ENCODE measurements at regions not wholly inside any gene's neighbourhood (a gene's known extent, or its start where the extent isn't known, plus 50 kb on each side); places are given as distances from the start of the nearest gene placed in this dataset.

DNA sequence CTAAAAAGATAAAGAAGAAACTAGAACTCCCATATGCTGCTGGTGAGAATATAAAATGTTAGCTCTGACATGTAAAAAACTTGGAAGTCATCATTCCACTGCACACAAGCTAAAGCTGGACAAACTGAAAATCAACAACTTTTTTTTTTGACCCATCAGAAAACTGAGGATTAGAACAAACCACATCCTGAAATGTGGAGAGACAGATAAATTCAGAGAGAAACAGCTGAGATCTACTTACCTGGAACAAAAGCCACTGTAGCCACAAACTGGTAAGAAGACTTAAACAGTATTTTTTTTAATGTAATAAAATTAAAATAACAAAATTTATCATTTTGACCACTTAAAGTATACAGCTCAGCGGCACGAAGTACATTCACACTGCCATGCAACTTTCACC lies 408.5 kb upstream of the RGS17 start:
- Histone ChIP-seq H3K27ac (ENCODE audit: low read depth in 1 of 2, low read length in 1 of 2) (no peak overlapping the region), H3K36me3 (ENCODE audit: control insufficient read depth in 2 of 2, insufficient read depth in 2 of 2, low read length in 1 of 2) (no peaks in the 10 kb centered on the region)
- WGBS, result 39% methylated on average over 2 of the region's 2 CpGs

DNA sequence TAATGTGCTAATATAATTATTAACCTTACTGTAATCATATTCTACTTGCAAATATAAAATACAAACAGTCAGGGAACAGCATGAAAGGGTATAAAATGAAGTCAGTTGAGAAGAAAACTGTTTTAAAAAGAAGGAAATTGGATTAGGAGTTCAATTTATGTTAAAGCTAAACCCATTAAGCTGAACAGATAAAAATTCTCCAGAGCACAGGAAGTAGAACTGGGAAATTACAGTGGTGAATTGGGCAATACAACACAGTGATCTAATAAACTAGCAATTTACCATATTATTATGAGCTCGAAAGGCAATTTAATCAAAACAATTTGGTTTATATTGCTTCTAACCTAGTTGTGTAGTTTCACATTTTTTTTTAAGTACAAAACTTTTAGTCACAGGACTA lies 407.4 kb upstream of the RGS17 start:
- Histone ChIP-seq H3K9me3 (ENCODE audit: control insufficient read depth in 2 of 2, insufficient read depth in 1 of 2, low read length in 1 of 2) (no peaks in the 10 kb centered on the region), H3K36me3 (ENCODE audit: control insufficient read depth in 2 of 2, insufficient read depth in 2 of 2, low read length in 1 of 2) (no peaks in the 10 kb centered on the region), H3K27ac (ENCODE audit: low read depth in 1 of 2, low read length in 1 of 2) (no peak overlapping the region), H3K4me1 (ENCODE audit: control insufficient read depth in 2 of 2, insufficient read depth in 2 of 2, low read length in 2 of 2) (no peaks in the 10 kb centered on the region), H3K27me3 (ENCODE audit: control insufficient read depth in 2 of 2, insufficient read depth in 1 of 2, low read length in 1 of 2) (no peaks in the 10 kb centered on the region), H3K4me3 (ENCODE audit: low read length in 2 of 2) (no peak overlapping the region)
- no peak for DNase-seq (ENCODE audit: low read depth in 6 of 9, low spot score in 9 of 9)
- WGBS, result 94% methylated on average over 1 of the region's 1 CpG

More for the DNA sequence above, 408.5 kb upstream of the RGS17 start:
- Histone ChIP-seq H3K9me3 (ENCODE audit: control insufficient read depth in 2 of 2, insufficient read depth in 1 of 2, low read length in 1 of 2) (no peaks in the 10 kb centered on the region), H3K4me1 (ENCODE audit: control insufficient read depth in 2 of 2, insufficient read depth in 2 of 2, low read length in 2 of 2) (no peaks in the 10 kb centered on the region), H3K27me3 (ENCODE audit: control insufficient read depth in 2 of 2, insufficient read depth in 1 of 2, low read length in 1 of 2) (no peaks in the 10 kb centered on the region), H3K4me3 (ENCODE audit: low read length in 2 of 2) (no peak overlapping the region)
- no peak for DNase-seq (ENCODE audit: low read depth in 6 of 9, low spot score in 9 of 9)

DNA sequence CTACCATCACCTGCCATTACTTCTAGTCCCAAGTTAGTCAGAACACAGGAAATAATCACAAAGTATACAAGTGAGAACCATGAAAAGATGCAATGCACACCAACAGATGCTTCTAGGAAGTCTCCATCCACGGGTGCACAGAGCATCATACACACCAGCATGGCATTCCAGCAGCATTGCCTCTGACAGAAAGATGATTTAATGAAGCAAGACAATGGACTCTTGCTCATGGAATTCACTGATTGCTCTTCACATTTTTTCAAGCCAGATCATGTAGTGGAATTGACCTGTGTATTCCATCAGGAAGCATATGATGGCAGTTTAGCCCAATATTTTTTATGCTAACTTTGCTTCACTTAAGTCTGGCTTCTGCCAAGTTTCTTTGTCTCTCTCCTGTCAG lies 406.3 kb upstream of the RGS17 start:
- H3K4me1 ChIP-seq (ENCODE audit: control insufficient read depth in 2 of 2, insufficient read depth in 2 of 2, low read length in 2 of 2), result no peaks in the 10 kb centered on the region

GRCh38 chr6:153526479-153526878 lies 395.4 kb upstream of the RGS17 start:
- Histone ChIP-seq H3K4me3 (ENCODE audit: low read length in 2 of 2) (no peak overlapping the region), H3K9me3 (ENCODE audit: control insufficient read depth in 2 of 2, insufficient read depth in 1 of 2, low read length in 1 of 2) (no peaks in the 10 kb centered on the region), H3K4me1 (ENCODE audit: control insufficient read depth in 2 of 2, insufficient read depth in 2 of 2, low read length in 2 of 2) (no peaks in the 10 kb centered on the region), H3K36me3 (ENCODE audit: control insufficient read depth in 2 of 2, insufficient read depth in 2 of 2, low read length in 1 of 2) (no peaks in the 10 kb centered on the region), H3K27me3 (ENCODE audit: control insufficient read depth in 2 of 2, insufficient read depth in 1 of 2, low read length in 1 of 2) (no peaks in the 10 kb centered on the region), H3K27ac (ENCODE audit: low read depth in 1 of 2, low read length in 1 of 2) (no peak overlapping the region)
- 90% methylated on average over 3 of the region's 3 CpGs for WGBS
- DNase-seq (ENCODE audit: low read depth in 6 of 9, low spot score in 9 of 9), result no peak

More for the DNA sequence above, 406.3 kb upstream of the RGS17 start:
- Histone ChIP-seq H3K36me3 (ENCODE audit: control insufficient read depth in 2 of 2, insufficient read depth in 2 of 2, low read length in 1 of 2) (no peaks in the 10 kb centered on the region), H3K27ac (ENCODE audit: low read depth in 1 of 2, low read length in 1 of 2) (no peak overlapping the region), H3K9me3 (ENCODE audit: control insufficient read depth in 2 of 2, insufficient read depth in 1 of 2, low read length in 1 of 2) (no peaks in the 10 kb centered on the region), H3K4me3 (ENCODE audit: low read length in 2 of 2) (no peak overlapping the region), H3K27me3 (ENCODE audit: control insufficient read depth in 2 of 2, insufficient read depth in 1 of 2, low read length in 1 of 2) (no peaks in the 10 kb centered on the region)
- WGBS, result 90% methylated on average over 1 of the region's 1 CpG
- DNase-seq (ENCODE audit: low read depth in 6 of 9, low spot score in 9 of 9), result no peak

GRCh38 chr6:153525998-153526397 lies 394.9 kb upstream of the RGS17 start:
- 88% methylated on average over 1 of the region's 1 CpG for WGBS
- Histone ChIP-seq H3K4me3 (ENCODE audit: low read length in 2 of 2) (no peak overlapping the region), H3K27ac (ENCODE audit: low read depth in 1 of 2, low read length in 1 of 2) (no peak overlapping the region), H3K27me3 (ENCODE audit: control insufficient read depth in 2 of 2, insufficient read depth in 1 of 2, low read length in 1 of 2) (no peaks in the 10 kb centered on the region), H3K9me3 (ENCODE audit: control insufficient read depth in 2 of 2, insufficient read depth in 1 of 2, low read length in 1 of 2) (peaks cover 0 to 4% of the 10 kb centered on the region in 2 donors), H3K4me1 (ENCODE audit: control insufficient read depth in 2 of 2, insufficient read depth in 2 of 2, low read length in 2 of 2) (no peaks in the 10 kb centered on the region), H3K36me3 (ENCODE audit: control insufficient read depth in 2 of 2, insufficient read depth in 2 of 2, low read length in 1 of 2) (no peaks in the 10 kb centered on the region)
- no peak for DNase-seq (ENCODE audit: low read depth in 6 of 9, low spot score in 9 of 9)

GRCh38 chr6:153523390-153523789 lies 392.3 kb upstream of the RGS17 start:
- no peak for DNase-seq (ENCODE audit: low read depth in 6 of 9, low spot score in 9 of 9)
- Histone ChIP-seq H3K9me3 (ENCODE audit: control insufficient read depth in 2 of 2, insufficient read depth in 1 of 2, low read length in 1 of 2) (peaks cover 0 to 5% of the 10 kb centered on the region in 2 donors), H3K36me3 (ENCODE audit: control insufficient read depth in 2 of 2, insufficient read depth in 2 of 2, low read length in 1 of 2) (no peaks in the 10 kb centered on the region), H3K4me1 (ENCODE audit: control insufficient read depth in 2 of 2, insufficient read depth in 2 of 2, low read length in 2 of 2) (no peaks in the 10 kb centered on the region), H3K4me3 (ENCODE audit: low read length in 2 of 2) (no peak overlapping the region), H3K27me3 (ENCODE audit: control insufficient read depth in 2 of 2, insufficient read depth in 1 of 2, low read length in 1 of 2) (no peaks in the 10 kb centered on the region), H3K27ac (ENCODE audit: low read depth in 1 of 2, low read length in 1 of 2) (no peak overlapping the region)

- H3K36me3 ChIP-seq (ENCODE audit: control insufficient read depth in 2 of 2, insufficient read depth in 2 of 2, low read length in 1 of 2), result no peaks in the 10 kb centered on the region
- no peak overlapping the region for H3K27ac ChIP-seq (ENCODE audit: low read depth in 1 of 2, low read length in 1 of 2)
- peak in 4 of 9 donors; percentile 6 to 34 (median 20) for DNase-seq (ENCODE audit: low read depth in 6 of 9, low spot score in 9 of 9)
- no peaks in the 10 kb centered on the region for H3K27me3 ChIP-seq (ENCODE audit: control insufficient read depth in 2 of 2, insufficient read depth in 1 of 2, low read length in 1 of 2)
- no peaks in the 10 kb centered on the region for H3K9me3 ChIP-seq (ENCODE audit: control insufficient read depth in 2 of 2, insufficient read depth in 1 of 2, low read length in 1 of 2)
- 42% methylated on average over 2 of the region's 2 CpGs for WGBS
- H3K4me1 ChIP-seq (ENCODE audit: control insufficient read depth in 2 of 2, insufficient read depth in 2 of 2, low read length in 2 of 2), result no peaks in the 10 kb centered on the region
- H3K4me3 ChIP-seq (ENCODE audit: low read length in 2 of 2), result no peak overlapping the region
Measured at GRCh38 chr6:153511896-153512496, 380.9 kb upstream of the RGS17 start.

- no peaks in the 10 kb centered on the region for H3K4me1 ChIP-seq (ENCODE audit: control insufficient read depth in 2 of 2, insufficient read depth in 2 of 2, low read length in 2 of 2)
- no peaks in the 10 kb centered on the region for H3K9me3 ChIP-seq (ENCODE audit: control insufficient read depth in 2 of 2, insufficient read depth in 1 of 2, low read length in 1 of 2)
- no peak for DNase-seq (ENCODE audit: low read depth in 6 of 9, low spot score in 9 of 9)
- no peaks in the 10 kb centered on the region for H3K36me3 ChIP-seq (ENCODE audit: control insufficient read depth in 2 of 2, insufficient read depth in 2 of 2, low read length in 1 of 2)
- H3K27me3 ChIP-seq (ENCODE audit: control insufficient read depth in 2 of 2, insufficient read depth in 1 of 2, low read length in 1 of 2), result no peaks in the 10 kb centered on the region
- no peak overlapping the region for H3K27ac ChIP-seq (ENCODE audit: low read depth in 1 of 2, low read length in 1 of 2)
- 97% methylated on average over 4 of the region's 4 CpGs for WGBS
- no peak overlapping the region for H3K4me3 ChIP-seq (ENCODE audit: low read length in 2 of 2)
Measured at GRCh38 chr6:153503810-153504209, 372.7 kb upstream of the RGS17 start.

- Histone ChIP-seq H3K9me3 (ENCODE audit: control insufficient read depth in 2 of 2, insufficient read depth in 1 of 2, low read length in 1 of 2) (no peaks in the 10 kb centered on the region), H3K27ac (ENCODE audit: low read depth in 1 of 2, low read length in 1 of 2) (no peak overlapping the region), H3K27me3 (ENCODE audit: control insufficient read depth in 2 of 2, insufficient read depth in 1 of 2, low read length in 1 of 2) (no peaks in the 10 kb centered on the region), H3K4me1 (ENCODE audit: control insufficient read depth in 2 of 2, insufficient read depth in 2 of 2, low read length in 2 of 2) (no peaks in the 10 kb centered on the region), H3K36me3 (ENCODE audit: control insufficient read depth in 2 of 2, insufficient read depth in 2 of 2, low read length in 1 of 2) (no peaks in the 10 kb centered on the region), H3K4me3 (ENCODE audit: low read length in 2 of 2) (no peak overlapping the region)
- no peak for DNase-seq (ENCODE audit: low read depth in 6 of 9, low spot score in 9 of 9)
- WGBS, result 95% methylated on average over 2 of the region's 2 CpGs
Measured at GRCh38 chr6:153493501-153493900, 362.4 kb upstream of the RGS17 start.

DNA sequence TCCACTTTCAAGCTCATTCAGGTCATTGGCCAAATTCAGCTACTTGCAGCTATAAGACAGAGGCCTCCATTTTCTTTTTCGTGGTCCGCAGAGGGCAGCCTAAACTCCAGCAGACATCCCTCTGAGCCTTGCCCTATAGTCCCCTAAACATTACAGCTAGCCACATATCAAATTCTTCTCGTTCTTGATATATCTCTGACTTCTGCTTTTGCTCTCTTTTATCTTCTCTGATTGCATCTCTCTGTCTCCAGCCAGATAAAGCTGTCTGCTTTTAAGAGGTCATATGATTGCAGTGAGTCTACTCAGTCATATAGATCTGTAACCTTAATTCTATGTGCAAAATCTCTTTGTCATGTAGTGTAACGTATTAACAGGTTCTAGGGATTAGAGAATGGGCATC lies 358.4 kb upstream of the RGS17 start:
- H3K36me3 ChIP-seq (ENCODE audit: control insufficient read depth in 2 of 2, insufficient read depth in 2 of 2, low read length in 1 of 2), result no peaks in the 10 kb centered on the region
- no peaks in the 10 kb centered on the region for H3K27me3 ChIP-seq (ENCODE audit: control insufficient read depth in 2 of 2, insufficient read depth in 1 of 2, low read length in 1 of 2)
- no peaks in the 10 kb centered on the region for H3K4me1 ChIP-seq (ENCODE audit: control insufficient read depth in 2 of 2, insufficient read depth in 2 of 2, low read length in 2 of 2)
- 80% methylated on average over 4 of the region's 4 CpGs for WGBS
- no peak for DNase-seq (ENCODE audit: low read depth in 6 of 9, low spot score in 9 of 9)
- no peak overlapping the region for H3K4me3 ChIP-seq (ENCODE audit: low read length in 2 of 2)
- no peaks in the 10 kb centered on the region for H3K9me3 ChIP-seq (ENCODE audit: control insufficient read depth in 2 of 2, insufficient read depth in 1 of 2, low read length in 1 of 2)
- no peak overlapping the region for H3K27ac ChIP-seq (ENCODE audit: low read depth in 1 of 2, low read length in 1 of 2)

Measured in thymus (tissue), 11 donors.